ENCODE measurements at regions not wholly inside any gene's neighbourhood (a gene's known extent, or its start where the extent isn't known, plus 50 kb on each side); places are given as distances from the start of the nearest gene placed in this dataset.
"Not testable (repeated sequence)": the region's sequence is repeated elsewhere in the genome, so short reads cannot be mapped to it uniquely, and the experiment has no call there.

DNA sequence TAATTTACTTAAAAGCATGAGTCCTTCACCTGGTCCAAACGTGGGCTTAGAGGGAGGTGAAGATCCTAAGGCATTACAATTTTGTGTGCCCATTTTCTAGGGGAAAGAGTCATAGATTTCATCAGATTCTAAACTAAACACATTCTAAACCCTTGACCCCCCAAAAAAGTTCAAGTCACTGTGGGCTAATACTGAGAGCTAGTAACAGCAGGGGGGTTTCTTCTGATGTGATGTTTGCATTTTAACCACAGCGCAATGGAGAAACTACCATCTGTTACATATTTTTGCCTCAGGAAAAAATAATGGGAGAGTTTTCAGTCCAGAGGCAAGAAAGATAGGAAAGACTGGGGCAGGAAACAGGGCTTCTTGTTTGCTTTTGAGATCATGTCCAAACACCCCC lies 110.8 kb upstream of the SLC1A3 start:
- TF ChIP-seq ZFX (IDR thresholded peaks at IDR 0.05): no peak
- TF ChIP-seq, protein P1, sequence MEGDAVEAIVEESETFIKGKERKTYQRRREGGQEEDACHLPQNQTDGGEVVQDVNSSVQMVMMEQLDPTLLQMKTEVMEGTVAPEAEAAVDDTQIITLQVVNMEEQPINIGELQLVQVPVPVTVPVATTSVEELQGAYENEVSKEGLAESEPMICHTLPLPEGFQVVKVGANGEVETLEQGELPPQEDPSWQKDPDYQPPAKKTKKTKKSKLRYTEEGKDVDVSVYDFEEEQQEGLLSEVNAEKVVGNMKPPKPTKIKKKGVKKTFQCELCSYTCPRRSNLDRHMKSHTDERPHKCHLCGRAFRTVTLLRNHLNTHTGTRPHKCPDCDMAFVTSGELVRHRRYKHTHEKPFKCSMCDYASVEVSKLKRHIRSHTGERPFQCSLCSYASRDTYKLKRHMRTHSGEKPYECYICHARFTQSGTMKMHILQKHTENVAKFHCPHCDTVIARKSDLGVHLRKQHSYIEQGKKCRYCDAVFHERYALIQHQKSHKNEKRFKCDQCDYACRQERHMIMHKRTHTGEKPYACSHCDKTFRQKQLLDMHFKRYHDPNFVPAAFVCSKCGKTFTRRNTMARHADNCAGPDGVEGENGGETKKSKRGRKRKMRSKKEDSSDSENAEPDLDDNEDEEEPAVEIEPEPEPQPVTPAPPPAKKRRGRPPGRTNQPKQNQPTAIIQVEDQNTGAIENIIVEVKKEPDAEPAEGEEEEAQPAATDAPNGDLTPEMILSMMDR (conservative IDR thresholded peaks at IDR 0.05): no peak

DNA sequence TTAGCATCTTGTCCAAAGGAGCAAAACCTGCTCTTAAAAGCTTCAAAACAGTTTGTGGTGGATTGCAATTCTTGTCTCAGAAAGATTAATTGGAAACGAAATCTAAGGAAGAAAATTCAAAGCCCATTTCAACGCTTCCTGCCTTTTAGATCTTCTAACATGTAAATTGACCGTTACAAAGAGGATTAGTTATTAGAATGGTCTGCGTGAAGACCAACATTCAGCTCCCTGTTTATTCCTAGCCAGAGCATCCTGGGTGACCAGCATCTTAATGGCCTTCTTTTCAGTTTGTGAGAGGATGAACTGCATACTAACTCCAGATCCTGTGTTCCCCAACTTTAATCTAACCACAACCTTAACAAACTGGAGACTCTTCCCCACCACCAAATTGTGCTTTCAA lies 109.9 kb upstream of the SLC1A3 start:
- H3K27ac ChIP-seq: no peak overlapping the region
- TF ChIP-seq, protein P1 (conservative IDR thresholded peaks at IDR 0.05): no peak

More for the DNA sequence above, 110.8 kb upstream of the SLC1A3 start:
- no peak overlapping the region for H3K27ac ChIP-seq

DNA sequence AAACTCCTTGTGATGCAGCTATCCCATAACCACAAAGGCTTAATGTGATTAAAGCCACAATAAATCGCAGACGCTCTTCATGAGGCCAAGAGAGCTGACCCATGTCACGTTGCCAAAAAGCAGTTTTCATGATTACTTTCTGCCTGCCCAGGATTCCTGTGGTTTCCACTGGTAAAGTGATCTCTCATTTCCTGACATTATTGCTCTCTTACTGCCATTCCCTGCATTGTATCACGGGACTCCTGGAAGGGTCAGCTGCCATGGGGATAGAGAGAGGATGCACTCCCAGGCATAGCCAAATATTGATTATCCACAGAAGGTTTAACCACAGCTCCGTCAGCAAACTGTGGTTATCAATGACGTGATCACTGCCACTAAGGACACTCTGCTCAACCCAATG lies 103.8 kb upstream of the SLC1A3 start:
- H3K27ac ChIP-seq: no peak overlapping the region
- TF ChIP-seq ZFX (IDR thresholded peaks at IDR 0.05): no peak
- TF ChIP-seq, protein P1 (conservative IDR thresholded peaks at IDR 0.05): no peak

DNA sequence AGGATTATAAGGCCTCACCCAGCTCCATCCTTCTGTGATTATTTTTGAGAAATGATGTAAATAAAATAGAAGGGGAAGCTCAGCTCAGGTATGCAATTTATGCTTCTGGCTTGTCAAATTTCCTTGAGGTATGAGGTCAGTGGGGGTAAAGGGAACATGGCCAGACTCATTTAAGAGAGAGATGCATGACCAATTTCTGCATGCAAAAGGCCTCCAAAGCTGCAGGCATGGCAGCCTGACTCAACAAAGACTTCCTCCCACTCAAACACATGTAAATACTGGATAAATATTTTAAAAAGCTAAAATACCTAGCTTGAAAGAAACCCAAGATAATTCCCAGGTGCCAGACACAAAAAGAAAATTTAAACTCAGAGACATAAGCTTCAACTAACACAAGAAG lies 101.4 kb upstream of the SLC1A3 start:
- no peak for TF ChIP-seq ZFX (IDR thresholded peaks at IDR 0.05)
- TF ChIP-seq, protein P1 (conservative IDR thresholded peaks at IDR 0.05): no peak
- no peak overlapping the region for H3K27ac ChIP-seq

DNA sequence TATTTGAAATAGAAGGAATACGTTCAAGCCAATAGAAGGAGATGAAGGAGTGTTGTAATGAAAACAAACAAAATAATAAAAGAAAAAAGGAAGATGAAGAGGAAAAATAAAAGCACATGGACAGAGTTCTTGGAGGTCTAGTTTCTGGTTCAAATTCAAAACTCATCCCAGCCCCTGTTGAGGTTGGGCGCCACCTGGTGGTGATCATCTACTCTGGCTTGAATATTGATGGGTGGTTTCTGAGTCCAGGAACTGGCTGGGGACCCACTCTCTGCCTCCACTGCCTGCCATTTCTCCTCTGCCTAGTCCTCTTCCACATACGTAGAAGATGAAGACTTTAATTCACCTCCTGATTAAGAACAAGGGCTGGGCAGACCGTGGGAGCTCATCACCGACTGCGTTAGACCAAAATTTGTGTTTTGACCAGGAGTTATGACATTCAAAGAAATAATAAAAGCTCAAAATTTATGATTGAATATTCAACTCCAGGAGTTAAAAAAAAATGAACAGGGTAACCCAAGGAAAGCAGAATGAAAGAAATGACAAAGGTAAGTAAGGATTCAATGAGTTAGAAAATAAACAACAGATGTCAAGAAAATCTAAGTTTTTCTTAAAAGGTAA lies 99.0 kb upstream of the SLC1A3 start:
- TF ChIP-seq, protein P1 (conservative IDR thresholded peaks at IDR 0.05): peak; percentile 93
- TF ChIP-seq ZFX (IDR thresholded peaks at IDR 0.05): no peak
- H3K27ac ChIP-seq: no peak overlapping the region

DNA sequence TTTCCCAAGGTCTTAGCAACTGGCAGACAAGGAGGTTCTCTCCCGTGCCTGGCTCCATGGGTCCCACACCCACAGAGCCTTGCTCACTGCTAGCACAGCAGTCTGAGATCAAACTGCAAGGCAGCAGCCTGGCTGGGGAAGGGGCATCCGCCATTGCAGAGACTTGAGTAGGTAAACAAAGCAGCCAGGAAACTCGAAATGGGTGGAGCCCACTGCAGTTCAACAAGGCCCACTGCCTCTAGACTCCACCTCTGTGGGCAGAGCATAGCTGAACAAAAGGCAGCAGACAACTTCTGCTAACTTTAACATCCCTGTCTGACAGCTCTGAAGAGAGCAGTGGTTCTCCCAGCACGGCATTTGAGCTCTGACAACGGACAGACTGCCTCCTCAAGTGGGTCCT lies 98.1 kb upstream of the SLC1A3 start:
- peak overlapping the region; percentile 9; the same call in 1 of the 2 replicates for H3K27ac ChIP-seq

DNA sequence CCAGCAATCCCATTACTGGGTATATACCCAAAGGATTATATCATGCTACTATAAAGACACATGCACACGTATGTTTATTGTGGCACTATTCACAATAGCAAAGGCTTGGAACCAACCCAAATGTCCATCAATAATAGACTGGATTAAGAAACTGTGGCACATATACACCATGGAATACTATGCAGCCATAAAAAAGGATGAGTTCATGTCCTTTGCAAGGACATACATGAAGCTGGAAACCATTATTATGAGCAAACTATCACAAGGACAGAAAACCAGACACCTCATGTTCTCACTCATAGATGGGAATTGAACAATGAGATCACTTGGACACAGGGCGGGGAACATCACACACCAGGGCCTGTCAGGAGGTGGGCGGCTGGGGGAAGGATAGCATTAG lies 92.8 kb upstream of the SLC1A3 start:
- H3K27ac ChIP-seq: not testable (repeated sequence)

DNA sequence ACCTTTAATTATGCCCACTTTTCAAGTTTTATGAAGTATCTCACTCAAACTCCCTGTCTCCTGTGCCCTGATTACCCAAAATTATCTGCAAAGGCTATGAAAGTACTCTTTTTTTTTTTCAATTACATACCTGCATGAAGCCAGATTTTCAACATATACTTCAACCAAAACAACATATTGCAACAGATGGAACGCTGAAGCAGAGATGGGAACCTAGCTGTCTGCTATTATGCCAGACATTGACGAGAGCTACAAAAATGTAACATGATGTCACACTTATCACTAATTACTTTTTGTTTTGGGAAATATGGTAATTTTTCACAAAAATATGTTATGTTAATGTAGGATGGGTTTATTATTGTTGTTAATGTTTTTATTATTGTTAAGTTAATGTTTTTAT lies 86.5 kb upstream of the SLC1A3 start:
- no peak overlapping the region for H3K27ac ChIP-seq
- TF ChIP-seq, protein P1 (conservative IDR thresholded peaks at IDR 0.05): no peak
- TF ChIP-seq ZFX (IDR thresholded peaks at IDR 0.05): no peak
